ENCODE measurements at regions not wholly inside any gene's neighbourhood (a gene's known extent, or its start where the extent isn't known, plus 50 kb on each side); places are given as distances from the start of the nearest gene placed in this dataset.

DNA sequence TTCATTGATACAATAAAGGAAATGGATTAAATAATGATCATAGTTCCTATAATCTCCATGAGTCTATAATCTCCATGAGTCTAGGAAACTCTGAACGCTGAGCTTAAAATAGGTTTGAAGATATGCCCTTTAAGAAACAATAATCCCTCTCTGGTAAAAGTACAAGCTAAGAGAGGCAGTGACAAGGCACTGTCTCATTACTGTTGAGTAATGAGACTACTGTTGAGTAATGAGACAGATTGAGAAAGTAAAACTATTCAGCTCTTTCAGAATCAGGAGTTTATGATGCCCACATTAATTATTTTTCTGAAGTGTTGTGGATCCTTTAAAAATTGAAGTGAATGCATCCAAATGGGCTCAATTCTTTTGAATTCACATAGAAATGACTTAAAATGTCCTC lies 235.5 kb upstream of the THRB start:
- no peaks in the 10 kb centered on the region for H3K4me1 Mint-ChIP-seq
- Histone ChIP-seq H3K4me1 (ENCODE audit: insufficient read depth) (no peaks in the 10 kb centered on the region), H3K27me3 (ENCODE audit: insufficient read depth) (no peaks in the 10 kb centered on the region), H3K27ac (ENCODE audit: low read depth) (no peak overlapping the region), H3F3A (replicated peaks; ENCODE audit: low read depth) (no peaks in the 10 kb centered on the region), H3K4me2 (no peak overlapping the region), H2AFZ (no peak overlapping the region), H3K9me2 (ENCODE audit: insufficient read depth) (no peaks in the 10 kb centered on the region), H3K79me2 (replicated peaks; ENCODE audit: insufficient read depth) (no peaks in the 10 kb centered on the region), H3K4me3 (no peak overlapping the region), H4K20me1 (replicated peaks; ENCODE audit: insufficient read depth) (no peaks in the 10 kb centered on the region), H3K36me3 (ENCODE audit: insufficient read depth) (no peaks in the 10 kb centered on the region)
- H3K9me3 Mint-ChIP-seq: peaks cover 2% of the 10 kb centered on the region; the same call in 2 of the 3 replicates
- DNase-seq (ENCODE audit: low spot score) (no peak), ATAC-seq (no peak)
- no peak overlapping the region for H3K4me3 Mint-ChIP-seq
- no peak for TF ChIP-seq ZNF331 (CRISPR knock-in tag; IDR thresholded peaks at IDR 0.05; ENCODE audit: low read depth)
- TF ChIP-seq CREB1 (CRISPR knock-in tag; IDR thresholded peaks at IDR 0.05; ENCODE audit: low read depth): no peak
- TF ChIP-seq, protein P1, sequence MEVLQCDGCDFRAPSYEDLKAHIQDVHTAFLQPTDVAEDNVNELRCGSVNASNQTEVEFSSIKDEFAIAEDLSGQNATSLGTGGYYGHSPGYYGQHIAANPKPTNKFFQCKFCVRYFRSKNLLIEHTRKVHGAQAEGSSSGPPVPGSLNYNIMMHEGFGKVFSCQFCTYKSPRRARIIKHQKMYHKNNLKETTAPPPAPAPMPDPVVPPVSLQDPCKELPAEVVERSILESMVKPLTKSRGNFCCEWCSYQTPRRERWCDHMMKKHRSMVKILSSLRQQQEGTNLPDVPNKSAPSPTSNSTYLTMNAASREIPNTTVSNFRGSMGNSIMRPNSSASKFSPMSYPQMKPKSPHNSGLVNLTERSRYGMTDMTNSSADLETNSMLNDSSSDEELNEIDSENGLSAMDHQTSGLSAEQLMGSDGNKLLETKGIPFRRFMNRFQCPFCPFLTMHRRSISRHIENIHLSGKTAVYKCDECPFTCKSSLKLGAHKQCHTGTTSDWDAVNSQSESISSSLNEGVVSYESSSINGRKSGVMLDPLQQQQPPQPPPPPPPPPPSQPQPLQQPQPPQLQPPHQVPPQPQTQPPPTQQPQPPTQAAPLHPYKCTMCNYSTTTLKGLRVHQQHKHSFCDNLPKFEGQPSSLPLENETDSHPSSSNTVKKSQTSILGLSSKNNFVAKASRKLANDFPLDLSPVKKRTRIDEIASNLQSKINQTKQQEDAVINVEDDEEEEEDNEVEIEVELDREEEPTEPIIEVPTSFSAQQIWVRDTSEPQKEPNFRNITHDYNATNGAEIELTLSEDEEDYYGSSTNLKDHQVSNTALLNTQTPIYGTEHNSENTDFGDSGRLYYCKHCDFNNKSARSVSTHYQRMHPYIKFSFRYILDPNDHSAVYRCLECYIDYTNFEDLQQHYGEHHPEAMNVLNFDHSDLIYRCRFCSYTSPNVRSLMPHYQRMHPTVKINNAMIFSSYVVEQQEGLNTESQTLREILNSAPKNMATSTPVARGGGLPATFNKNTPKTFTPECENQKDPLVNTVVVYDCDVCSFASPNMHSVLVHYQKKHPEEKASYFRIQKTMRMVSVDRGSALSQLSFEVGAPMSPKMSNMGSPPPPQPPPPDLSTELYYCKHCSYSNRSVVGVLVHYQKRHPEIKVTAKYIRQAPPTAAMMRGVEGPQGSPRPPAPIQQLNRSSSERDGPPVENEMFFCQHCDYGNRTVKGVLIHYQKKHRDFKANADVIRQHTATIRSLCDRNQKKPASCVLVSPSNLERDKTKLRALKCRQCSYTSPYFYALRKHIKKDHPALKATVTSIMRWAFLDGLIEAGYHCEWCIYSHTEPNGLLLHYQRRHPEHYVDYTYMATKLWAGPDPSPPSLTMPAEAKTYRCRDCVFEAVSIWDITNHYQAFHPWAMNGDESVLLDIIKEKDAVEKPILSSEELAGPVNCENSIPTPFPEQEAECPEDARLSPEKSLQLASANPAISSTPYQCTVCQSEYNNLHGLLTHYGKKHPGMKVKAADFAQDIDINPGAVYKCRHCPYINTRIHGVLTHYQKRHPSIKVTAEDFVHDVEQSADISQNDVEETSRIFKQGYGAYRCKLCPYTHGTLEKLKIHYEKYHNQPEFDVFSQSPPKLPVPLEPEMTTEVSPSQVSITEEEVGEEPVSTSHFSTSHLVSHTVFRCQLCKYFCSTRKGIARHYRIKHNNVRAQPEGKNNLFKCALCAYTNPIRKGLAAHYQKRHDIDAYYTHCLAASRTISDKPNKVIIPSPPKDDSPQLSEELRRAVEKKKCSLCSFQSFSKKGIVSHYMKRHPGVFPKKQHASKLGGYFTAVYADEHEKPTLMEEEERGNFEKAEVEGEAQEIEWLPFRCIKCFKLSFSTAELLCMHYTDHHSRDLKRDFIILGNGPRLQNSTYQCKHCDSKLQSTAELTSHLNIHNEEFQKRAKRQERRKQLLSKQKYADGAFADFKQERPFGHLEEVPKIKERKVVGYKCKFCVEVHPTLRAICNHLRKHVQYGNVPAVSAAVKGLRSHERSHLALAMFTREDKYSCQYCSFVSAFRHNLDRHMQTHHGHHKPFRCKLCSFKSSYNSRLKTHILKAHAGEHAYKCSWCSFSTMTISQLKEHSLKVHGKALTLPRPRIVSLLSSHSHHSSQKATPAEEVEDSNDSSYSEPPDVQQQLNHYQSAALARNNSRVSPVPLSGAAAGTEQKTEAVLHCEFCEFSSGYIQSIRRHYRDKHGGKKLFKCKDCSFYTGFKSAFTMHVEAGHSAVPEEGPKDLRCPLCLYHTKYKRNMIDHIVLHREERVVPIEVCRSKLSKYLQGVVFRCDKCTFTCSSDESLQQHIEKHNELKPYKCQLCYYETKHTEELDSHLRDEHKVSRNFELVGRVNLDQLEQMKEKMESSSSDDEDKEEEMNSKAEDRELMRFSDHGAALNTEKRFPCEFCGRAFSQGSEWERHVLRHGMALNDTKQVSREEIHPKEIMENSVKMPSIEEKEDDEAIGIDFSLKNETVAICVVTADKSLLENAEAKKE (CRISPR knock-in tag; IDR thresholded peaks at IDR 0.05): no peak
- TF ChIP-seq JUNB (IDR thresholded peaks at IDR 0.05; ENCODE audit: unreplicated experiment): no peak
- TF ChIP-seq NANOG (IDR thresholded peaks at IDR 0.05; ENCODE audit: borderline replicate concordance): no peak
- TF ChIP-seq POLR2AphosphoS5 (IDR thresholded peaks at IDR 0.05; ENCODE audit: low read depth): no peak
- TF ChIP-seq EZH2 (IDR thresholded peaks at IDR 0.05; ENCODE audit: low read depth, unreplicated experiment): no peak
- TF ChIP-seq EZH2phosphoT487 (IDR thresholded peaks at IDR 0.05; ENCODE audit: unreplicated experiment): no peak
- TF ChIP-seq, protein P2, sequence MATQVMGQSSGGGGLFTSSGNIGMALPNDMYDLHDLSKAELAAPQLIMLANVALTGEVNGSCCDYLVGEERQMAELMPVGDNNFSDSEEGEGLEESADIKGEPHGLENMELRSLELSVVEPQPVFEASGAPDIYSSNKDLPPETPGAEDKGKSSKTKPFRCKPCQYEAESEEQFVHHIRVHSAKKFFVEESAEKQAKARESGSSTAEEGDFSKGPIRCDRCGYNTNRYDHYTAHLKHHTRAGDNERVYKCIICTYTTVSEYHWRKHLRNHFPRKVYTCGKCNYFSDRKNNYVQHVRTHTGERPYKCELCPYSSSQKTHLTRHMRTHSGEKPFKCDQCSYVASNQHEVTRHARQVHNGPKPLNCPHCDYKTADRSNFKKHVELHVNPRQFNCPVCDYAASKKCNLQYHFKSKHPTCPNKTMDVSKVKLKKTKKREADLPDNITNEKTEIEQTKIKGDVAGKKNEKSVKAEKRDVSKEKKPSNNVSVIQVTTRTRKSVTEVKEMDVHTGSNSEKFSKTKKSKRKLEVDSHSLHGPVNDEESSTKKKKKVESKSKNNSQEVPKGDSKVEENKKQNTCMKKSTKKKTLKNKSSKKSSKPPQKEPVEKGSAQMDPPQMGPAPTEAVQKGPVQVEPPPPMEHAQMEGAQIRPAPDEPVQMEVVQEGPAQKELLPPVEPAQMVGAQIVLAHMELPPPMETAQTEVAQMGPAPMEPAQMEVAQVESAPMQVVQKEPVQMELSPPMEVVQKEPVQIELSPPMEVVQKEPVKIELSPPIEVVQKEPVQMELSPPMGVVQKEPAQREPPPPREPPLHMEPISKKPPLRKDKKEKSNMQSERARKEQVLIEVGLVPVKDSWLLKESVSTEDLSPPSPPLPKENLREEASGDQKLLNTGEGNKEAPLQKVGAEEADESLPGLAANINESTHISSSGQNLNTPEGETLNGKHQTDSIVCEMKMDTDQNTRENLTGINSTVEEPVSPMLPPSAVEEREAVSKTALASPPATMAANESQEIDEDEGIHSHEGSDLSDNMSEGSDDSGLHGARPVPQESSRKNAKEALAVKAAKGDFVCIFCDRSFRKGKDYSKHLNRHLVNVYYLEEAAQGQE (IDR thresholded peaks at IDR 0.05; ENCODE audit: unreplicated experiment): no peak
- no peak for TF ChIP-seq ZNF114 (CRISPR knock-in tag; IDR thresholded peaks at IDR 0.05)
- TF ChIP-seq STAT1 (IDR thresholded peaks at IDR 0.05; ENCODE audit: unreplicated experiment): no peak
- TF ChIP-seq, protein P3, sequence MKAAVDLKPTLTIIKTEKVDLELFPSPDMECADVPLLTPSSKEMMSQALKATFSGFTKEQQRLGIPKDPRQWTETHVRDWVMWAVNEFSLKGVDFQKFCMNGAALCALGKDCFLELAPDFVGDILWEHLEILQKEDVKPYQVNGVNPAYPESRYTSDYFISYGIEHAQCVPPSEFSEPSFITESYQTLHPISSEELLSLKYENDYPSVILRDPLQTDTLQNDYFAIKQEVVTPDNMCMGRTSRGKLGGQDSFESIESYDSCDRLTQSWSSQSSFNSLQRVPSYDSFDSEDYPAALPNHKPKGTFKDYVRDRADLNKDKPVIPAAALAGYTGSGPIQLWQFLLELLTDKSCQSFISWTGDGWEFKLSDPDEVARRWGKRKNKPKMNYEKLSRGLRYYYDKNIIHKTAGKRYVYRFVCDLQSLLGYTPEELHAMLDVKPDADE (IDR thresholded peaks at IDR 0.05): no peak
- TF ChIP-seq, protein P4, sequence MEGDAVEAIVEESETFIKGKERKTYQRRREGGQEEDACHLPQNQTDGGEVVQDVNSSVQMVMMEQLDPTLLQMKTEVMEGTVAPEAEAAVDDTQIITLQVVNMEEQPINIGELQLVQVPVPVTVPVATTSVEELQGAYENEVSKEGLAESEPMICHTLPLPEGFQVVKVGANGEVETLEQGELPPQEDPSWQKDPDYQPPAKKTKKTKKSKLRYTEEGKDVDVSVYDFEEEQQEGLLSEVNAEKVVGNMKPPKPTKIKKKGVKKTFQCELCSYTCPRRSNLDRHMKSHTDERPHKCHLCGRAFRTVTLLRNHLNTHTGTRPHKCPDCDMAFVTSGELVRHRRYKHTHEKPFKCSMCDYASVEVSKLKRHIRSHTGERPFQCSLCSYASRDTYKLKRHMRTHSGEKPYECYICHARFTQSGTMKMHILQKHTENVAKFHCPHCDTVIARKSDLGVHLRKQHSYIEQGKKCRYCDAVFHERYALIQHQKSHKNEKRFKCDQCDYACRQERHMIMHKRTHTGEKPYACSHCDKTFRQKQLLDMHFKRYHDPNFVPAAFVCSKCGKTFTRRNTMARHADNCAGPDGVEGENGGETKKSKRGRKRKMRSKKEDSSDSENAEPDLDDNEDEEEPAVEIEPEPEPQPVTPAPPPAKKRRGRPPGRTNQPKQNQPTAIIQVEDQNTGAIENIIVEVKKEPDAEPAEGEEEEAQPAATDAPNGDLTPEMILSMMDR (conservative IDR thresholded peaks at IDR 0.05; ENCODE audit: low read depth in 2 of 2): no peak
- no peaks in the 10 kb centered on the region for H3K36me3 Mint-ChIP-seq (ENCODE audit: low read depth)
- H3K27me3 Mint-ChIP-seq (ENCODE audit: insufficient read depth, low read depth, poor library complexity): no peaks in the 10 kb centered on the region
- H3K27ac Mint-ChIP-seq: no peak overlapping the region
